Upper lobe of left lung (tissue), 4 donors: ENCODE measurements at regions not wholly inside any gene's neighbourhood (a gene's known extent, or its start where the extent isn't known, plus 50 kb on each side); places are given as distances from the start of the nearest gene placed in this dataset.
"Not testable (repeated sequence)": the region's sequence is repeated elsewhere in the genome, so short reads cannot be mapped to it uniquely, and the experiment has no call there.

ENCODE experiments used
- CTCF ChIP-seq, 6 experiments: fragments of 450-650 bp in 4 of 6; fragments of 200-600 bp in 2 of 6; sonication (generic) in 2 of 6; IDR thresholded peaks; one replicate each; pipeline ENCODE4 v1.5.1; 2016 to 2019; ENCODE audit warnings: antibody characterized with exemption in 6 of 6
- EP300 ChIP-seq, 4 donors: sonication (generic); formaldehyde crosslinking; IDR thresholded peaks; one replicate each; pipeline ENCODE4 v1.5.1; 2017; ENCODE audit warnings: antibody characterized with exemption in 4 of 4, control low read depth in 2 of 4
- POLR2A ChIP-seq, 4 donors: fragments of 450-650 bp; IDR thresholded peaks; one replicate each; pipeline ENCODE4 v1.5.1; 2016 to 2017; ENCODE audit warnings: antibody characterized with exemption in 4 of 4, mild to moderate bottlenecking in 2 of 4
- POLR2AphosphoS5 ChIP-seq, 2 donors: sonication (generic); formaldehyde crosslinking; IDR thresholded peaks; one replicate each; pipeline ENCODE4 v1.5.1; 2017; ENCODE audit warnings: antibody characterized with exemption in 2 of 2

GRCh38 chr2:242130682-242131081 lies 261.2 kb downstream of the RTP5 start:
- TF ChIP-seq POLR2AphosphoS5, POLR2A, CTCF, EP300 (IDR thresholded peaks at IDR 0.05): not testable (repeated sequence)
